ENCODE measurements at regions not wholly inside any gene's neighbourhood (a gene's known extent, or its start where the extent isn't known, plus 50 kb on each side); places are given as distances from the start of the nearest gene placed in this dataset.

- DNase-seq = peak in 1 of 2 experiments; percentile 6
Observed at GRCh38 chr6:30272032-30272431, 54.7 kb upstream of the TRIM39 start.

GRCh38 chr6:30267423-30267822, 54.2 kb upstream of the TRIM26 start:
- no peak for DNase-seq

- DNase-seq = no peak
Observed at GRCh38 chr6:30265594-30265993, 52.4 kb upstream of the TRIM26 start.

- no peak for DNase-seq
Observed at GRCh38 chr6:30265181-30265580, 52.0 kb upstream of the TRIM26 start.

GRCh38 chr6:30264743-30265142, 51.5 kb upstream of the TRIM26 start:
- DNase-seq = no peak

GRCh38 chr6:30263734-30264133, 50.5 kb upstream of the TRIM26 start:
- no peak for DNase-seq
